GM18508 (cell line): ENCODE measurements at regions not wholly inside any gene's neighbourhood (a gene's known extent, or its start where the extent isn't known, plus 50 kb on each side); places are given as distances from the start of the nearest gene placed in this dataset.
"Not testable (repeated sequence)": the region's sequence is repeated elsewhere in the genome, so short reads cannot be mapped to it uniquely, and the experiment has no call there.

Source experiments
- ATAC-seq: cut with Tn5 transposase; IDR thresholded peaks from one replicate; pipeline ENCODE4 v1.9.1; 2021; ENCODE audit warnings: moderate number of reproducible peaks; ENCODE audit not compliant: insufficient read depth, unreplicated experiment

- ATAC-seq, result not testable (repeated sequence)
Measured at GRCh38 chr18:79592684-79593083, 86.9 kb upstream of the CTDP1 start.

GRCh38 chr18:79595876-79596374, 83.7 kb upstream of the CTDP1 start:
- no peak for ATAC-seq

- no peak for ATAC-seq
Measured at GRCh38 chr18:79596446-79597175, 83.0 kb upstream of the CTDP1 start.

GRCh38 chr18:79597176-79597830, 82.3 kb upstream of the CTDP1 start:
- ATAC-seq, result no peak

GRCh38 chr18:79597831-79598632, 81.6 kb upstream of the CTDP1 start:
- ATAC-seq, result no peak

- no peak for ATAC-seq
Measured at GRCh38 chr18:79598633-79599175, 80.9 kb upstream of the CTDP1 start.

GRCh38 chr18:79599441-79599931, 80.1 kb upstream of the CTDP1 start:
- ATAC-seq, result no peak

GRCh38 chr18:79600141-79600540, 79.5 kb upstream of the CTDP1 start:
- ATAC-seq, result no peak

- ATAC-seq, result no peak
Measured at GRCh38 chr18:79600596-79600995, 79.0 kb upstream of the CTDP1 start.

- ATAC-seq, result no peak
Measured at GRCh38 chr18:79601234-79601633, 78.4 kb upstream of the CTDP1 start.

- ATAC-seq, result no peak
Measured at GRCh38 chr18:79603321-79604204, 76.0 kb upstream of the CTDP1 start.

GRCh38 chr18:79604205-79604912, 75.2 kb upstream of the CTDP1 start:
- ATAC-seq, result no peak

GRCh38 chr18:79604913-79605880, 74.4 kb upstream of the CTDP1 start:
- ATAC-seq, result no peak

GRCh38 chr18:79606071-79606470, 73.5 kb upstream of the CTDP1 start:
- ATAC-seq, result not testable (repeated sequence)

GRCh38 chr18:79606621-79607331, 72.8 kb upstream of the CTDP1 start:
- ATAC-seq, result no peak

- ATAC-seq, result no peak
Measured at GRCh38 chr18:79607361-79607952, 72.1 kb upstream of the CTDP1 start.

GRCh38 chr18:79608069-79608468, 71.5 kb upstream of the CTDP1 start:
- no peak for ATAC-seq
